ENCODE measurements at regions not wholly inside any gene's neighbourhood (a gene's known extent, or its start where the extent isn't known, plus 50 kb on each side); places are given as distances from the start of the nearest gene placed in this dataset.

- Histone ChIP-seq H3K9me3 (no peaks in the 10 kb centered on the region), H3K27me3 (no peaks in the 10 kb centered on the region), H3K4me1 (no peaks in the 10 kb centered on the region), H3K36me3 (no peaks in the 10 kb centered on the region), H3K4me3 (no peak overlapping the region), H3K27ac (no peak overlapping the region)
- DNase-seq = no peak
- ATAC-seq = no peak
- TF ChIP-seq CTCF (IDR thresholded peaks at IDR 0.05) = no peak
- intact Hi-C loops (cut with DNase I) = no loop called here
Measured at GRCh38 chr14:54102051-54102456, 145.4 kb upstream of the BMP4 start.

DNA sequence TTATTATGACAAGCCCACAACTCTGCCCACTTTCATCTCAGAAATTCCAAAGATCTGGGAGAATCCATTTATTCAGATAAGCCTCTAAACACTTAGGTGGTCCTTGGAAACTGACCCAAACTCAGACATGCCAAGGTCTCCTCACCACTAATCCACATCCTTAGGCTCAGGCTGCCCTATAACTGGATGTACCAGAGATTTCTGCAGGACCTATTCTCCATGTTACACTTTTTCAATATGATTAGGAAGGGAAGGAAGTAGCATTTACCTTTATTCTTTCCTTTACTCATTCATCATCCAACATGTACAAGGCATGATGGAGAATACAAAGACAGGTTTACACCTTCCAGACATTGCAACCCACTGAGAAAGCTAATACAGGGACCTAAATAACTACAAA, 145.9 kb upstream of the BMP4 start:
- Histone ChIP-seq H3K4me1 (no peaks in the 10 kb centered on the region), H3K27ac (no peak overlapping the region), H3K9me3 (no peaks in the 10 kb centered on the region), H3K27me3 (no peaks in the 10 kb centered on the region), H3K36me3 (no peaks in the 10 kb centered on the region), H3K4me3 (no peak overlapping the region)
- DNase-seq = no peak
- intact Hi-C loops (cut with DNase I) = no loop called here
- ATAC-seq = no peak
- no peak for TF ChIP-seq CTCF (IDR thresholded peaks at IDR 0.05)

GRCh38 chr14:54104601-54105145, 148.0 kb upstream of the BMP4 start:
- Histone ChIP-seq H3K4me1 (peaks cover 0 to 2% of the 10 kb centered on the region in 2 donors), H3K4me3 (no peak overlapping the region), H3K36me3 (no peaks in the 10 kb centered on the region), H3K27me3 (no peaks in the 10 kb centered on the region), H3K27ac (no peak overlapping the region), H3K9me3 (no peaks in the 10 kb centered on the region)
- ATAC-seq (no peak), DNase-seq (no peak)
- intact Hi-C loops (cut with DNase I) = no loop called here
- TF ChIP-seq CTCF (IDR thresholded peaks at IDR 0.05) = no peak

DNA sequence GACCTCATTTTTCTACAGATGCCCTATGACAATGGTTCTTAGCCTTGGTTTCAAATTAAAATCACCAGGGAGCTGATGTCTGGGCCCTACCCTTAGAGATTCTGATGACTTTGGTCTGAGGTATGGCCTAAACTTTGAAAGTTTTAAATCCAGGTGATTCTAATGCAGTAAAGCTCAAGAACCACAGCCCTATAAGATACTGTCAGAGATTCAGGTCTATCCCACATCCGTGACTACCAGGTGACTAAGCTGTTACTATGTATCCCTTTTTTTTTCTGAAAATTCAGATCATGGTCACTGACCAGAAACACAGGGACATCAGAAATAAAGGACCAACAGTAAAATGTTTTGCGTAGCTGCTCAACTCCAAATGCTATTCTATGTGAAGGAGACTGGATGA, 148.8 kb upstream of the BMP4 start:
- DNase-seq (no peak), ATAC-seq (no peak)
- no peaks in the 10 kb centered on the region for H3K36me3 ChIP-seq
- H3K27ac ChIP-seq = no peak overlapping the region
- H3K9me3 ChIP-seq = no peaks in the 10 kb centered on the region
- no peak overlapping the region for H3K4me3 ChIP-seq
- no peak for TF ChIP-seq CTCF (IDR thresholded peaks at IDR 0.05)
- H3K4me1 ChIP-seq = peaks cover 0 to 2% of the 10 kb centered on the region in 2 donors
- no peaks in the 10 kb centered on the region for H3K27me3 ChIP-seq
- intact Hi-C loops (cut with DNase I) = no loop called here

- peak; percentile 87 for ATAC-seq
Measured at GRCh38 chr14:54105898-54106297, 149.3 kb upstream of the BMP4 start.

More at GRCh38 chr14:54105898-54106297, 149.3 kb upstream of the BMP4 start:
- no peaks in the 10 kb centered on the region for H3K27me3 ChIP-seq
- H3K4me3 ChIP-seq = no peak overlapping the region
- intact Hi-C loops (cut with DNase I) = no loop called here
- no peak for TF ChIP-seq CTCF (IDR thresholded peaks at IDR 0.05)
- no peaks in the 10 kb centered on the region for H3K36me3 ChIP-seq
- peaks cover 0 to 2% of the 10 kb centered on the region in 2 donors for H3K4me1 ChIP-seq
- H3K27ac ChIP-seq = no peak overlapping the region
- no peaks in the 10 kb centered on the region for H3K9me3 ChIP-seq
- DNase-seq = peak in 1 of 4 donors; percentile 45

Measured in left lung (tissue), 4 donors.